Stimulated activated naive B cell treated with anti-CD40 and anti-IgM and Interleukin-4, amounts not matched to agents 10 μg/mL and 1 μg/mL and 100 μg/mL, for 72 hours (primary cell): ENCODE measurements at regions not wholly inside any gene's neighbourhood (a gene's known extent, or its start where the extent isn't known, plus 50 kb on each side); places are given as distances from the start of the nearest gene placed in this dataset.

Experiments
- ATAC-seq, 2 donors: fragments of 150-1000 bp; cut with Tn5 transposase; replicated peaks; 2 replicates each; pipeline ENCODE4 v1.10.0; 2021; ENCODE audit warnings: moderate library complexity in 1 of 2
- DNase-seq: peaks from one replicate; pipeline ENCODE4 v3.0.0; 2021
- H3K27ac Mint-ChIP-seq: one replicate; pipeline ENCODE4 v1.8.0; 2022; ENCODE audit warnings: mild to moderate bottlenecking, mixed read lengths
- H3K27me3 Mint-ChIP-seq, 2 donors: one replicate each; pipeline ENCODE4 v1.8.0; 2022; ENCODE audit warnings: mixed read lengths in 2 of 2
- H3K36me3 Mint-ChIP-seq, 2 donors: one replicate each; pipeline ENCODE4 v1.8.0; 2022; ENCODE audit warnings: mixed read lengths in 2 of 2, mild to moderate bottlenecking in 1 of 2
- H3K4me1 Mint-ChIP-seq, 2 donors: one replicate each; pipeline ENCODE4 v1.8.0; 2022; ENCODE audit warnings: mixed read lengths in 2 of 2, mild to moderate bottlenecking in 1 of 2
- H3K4me3 Mint-ChIP-seq, 2 donors: one replicate each; pipeline ENCODE4 v1.8.0; 2022; ENCODE audit warnings: mild to moderate bottlenecking in 2 of 2, mixed read lengths in 2 of 2, moderate library complexity in 1 of 2
- H3K9me3 Mint-ChIP-seq, 2 donors: one replicate each; pipeline ENCODE4 v1.8.0; 2022; ENCODE audit warnings: mixed read lengths in 2 of 2, mild to moderate bottlenecking in 1 of 2

DNA sequence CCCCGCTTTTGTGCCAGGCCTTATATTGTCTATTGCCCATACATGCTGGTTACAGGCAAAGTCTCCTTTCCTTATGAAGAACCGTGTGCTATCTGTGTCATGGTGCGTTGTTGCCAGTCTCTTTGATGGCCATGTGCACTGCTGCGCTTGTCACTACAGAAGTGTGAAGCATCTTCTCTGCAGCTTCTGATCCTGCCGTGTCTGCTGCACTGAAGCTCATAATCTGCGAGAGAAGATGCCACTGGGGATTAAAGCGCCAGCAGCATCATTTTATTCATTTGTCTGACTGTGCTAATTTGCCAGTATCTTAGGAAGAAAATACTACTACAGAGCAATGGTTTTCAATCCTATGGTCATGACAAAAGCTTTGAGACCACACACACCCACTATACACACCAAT lies 330.1 kb downstream of the FAT3 start:
- Mint-ChIP-seq H3K36me3 (no peaks in the 10 kb centered on the region), H3K9me3 (no peaks in the 10 kb centered on the region), H3K4me1 (no peaks in the 10 kb centered on the region), H3K27me3 (no peaks in the 10 kb centered on the region), H3K27ac (no peak overlapping the region), H3K4me3 (no peak overlapping the region)
- DNase-seq: no peak
- ATAC-seq: no peak

DNA sequence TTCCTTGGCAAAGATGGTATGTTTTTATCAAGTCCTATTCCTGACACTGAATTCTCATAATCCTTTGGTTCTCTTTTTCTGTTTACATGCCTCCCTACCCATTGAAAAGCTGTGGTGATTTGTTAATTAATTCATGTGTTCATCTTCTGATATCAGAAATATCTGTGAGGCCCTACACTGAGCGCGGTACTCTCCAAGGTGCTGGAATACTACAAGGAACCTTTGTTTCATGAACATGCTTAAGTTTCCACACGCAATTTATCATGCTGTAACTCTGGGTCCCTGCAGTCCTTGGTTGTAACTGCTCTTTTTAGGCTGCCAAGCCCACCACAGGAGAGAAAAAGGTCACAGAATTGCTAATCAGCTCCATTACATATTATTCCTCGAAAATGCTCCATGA lies 331.8 kb downstream of the FAT3 start:
- no peaks in the 10 kb centered on the region for H3K27me3 Mint-ChIP-seq
- no peak overlapping the region for H3K4me3 Mint-ChIP-seq
- no peaks in the 10 kb centered on the region for H3K9me3 Mint-ChIP-seq
- no peak overlapping the region for H3K27ac Mint-ChIP-seq
- DNase-seq (no peak), ATAC-seq (no peak)
- no peaks in the 10 kb centered on the region for H3K36me3 Mint-ChIP-seq
- H3K4me1 Mint-ChIP-seq: no peaks in the 10 kb centered on the region

GRCh38 chr11:92557879-92558278 lies 333.3 kb downstream of the FAT3 start:
- no peaks in the 10 kb centered on the region for H3K4me1 Mint-ChIP-seq
- H3K4me3 Mint-ChIP-seq: no peak overlapping the region
- H3K27ac Mint-ChIP-seq: no peak overlapping the region
- no peak for ATAC-seq
- no peaks in the 10 kb centered on the region for H3K9me3 Mint-ChIP-seq
- no peaks in the 10 kb centered on the region for H3K27me3 Mint-ChIP-seq
- DNase-seq: no peak
- no peaks in the 10 kb centered on the region for H3K36me3 Mint-ChIP-seq

- Mint-ChIP-seq H3K4me3 (no peak overlapping the region), H3K4me1 (no peaks in the 10 kb centered on the region), H3K9me3 (no peaks in the 10 kb centered on the region), H3K36me3 (no peaks in the 10 kb centered on the region), H3K27ac (no peak overlapping the region), H3K27me3 (no peaks in the 10 kb centered on the region)
- ATAC-seq: no peak
- no peak for DNase-seq
Observed at GRCh38 chr11:92558323-92558722, 333.7 kb downstream of the FAT3 start.

- H3K4me3 Mint-ChIP-seq: no peak overlapping the region
- ATAC-seq (no peak), DNase-seq (no peak)
- H3K36me3 Mint-ChIP-seq: no peaks in the 10 kb centered on the region
- H3K27me3 Mint-ChIP-seq: no peaks in the 10 kb centered on the region
- H3K9me3 Mint-ChIP-seq: no peaks in the 10 kb centered on the region
- no peak overlapping the region for H3K27ac Mint-ChIP-seq
- H3K4me1 Mint-ChIP-seq: no peaks in the 10 kb centered on the region
Observed at GRCh38 chr11:92569726-92570125, 345.1 kb downstream of the FAT3 start.

GRCh38 chr11:92572559-92572958 lies 347.9 kb downstream of the FAT3 start:
- H3K27ac Mint-ChIP-seq: no peak overlapping the region
- no peak overlapping the region for H3K4me3 Mint-ChIP-seq
- no peaks in the 10 kb centered on the region for H3K9me3 Mint-ChIP-seq
- H3K27me3 Mint-ChIP-seq: no peaks in the 10 kb centered on the region
- no peak for ATAC-seq
- H3K4me1 Mint-ChIP-seq: no peaks in the 10 kb centered on the region
- H3K36me3 Mint-ChIP-seq: no peaks in the 10 kb centered on the region
- DNase-seq: no peak

- Mint-ChIP-seq H3K4me3 (no peak overlapping the region), H3K36me3 (no peaks in the 10 kb centered on the region), H3K9me3 (no peaks in the 10 kb centered on the region), H3K27me3 (no peaks in the 10 kb centered on the region), H3K27ac (no peak overlapping the region), H3K4me1 (no peaks in the 10 kb centered on the region)
- DNase-seq: no peak
- no peak for ATAC-seq
Observed at GRCh38 chr11:92576315-92576714, 351.7 kb downstream of the FAT3 start.

DNA sequence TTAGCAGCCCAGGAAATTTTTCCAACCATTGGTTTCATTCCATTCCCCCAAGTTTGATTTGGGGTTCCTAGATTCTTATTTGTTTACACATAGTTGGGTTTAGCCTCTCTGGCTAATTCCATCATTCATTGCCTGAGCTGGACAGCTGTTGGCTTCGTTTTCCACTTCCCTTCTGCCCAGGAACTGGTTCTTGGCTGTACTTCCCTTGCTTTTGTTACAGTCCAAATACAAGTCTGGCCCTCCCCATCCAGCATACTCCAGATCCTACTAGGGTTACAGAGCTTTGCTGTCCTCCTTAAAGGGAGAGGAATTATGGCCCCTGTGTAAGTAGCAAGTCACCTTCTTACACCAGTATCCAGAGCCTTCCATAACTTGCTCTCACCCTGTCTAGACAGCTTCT lies 356.3 kb downstream of the FAT3 start:
- DNase-seq: no peak
- H3K36me3 Mint-ChIP-seq: no peaks in the 10 kb centered on the region
- no peaks in the 10 kb centered on the region for H3K9me3 Mint-ChIP-seq
- H3K27ac Mint-ChIP-seq: no peak overlapping the region
- no peak overlapping the region for H3K4me3 Mint-ChIP-seq
- no peak for ATAC-seq
- no peaks in the 10 kb centered on the region for H3K4me1 Mint-ChIP-seq
- H3K27me3 Mint-ChIP-seq: no peaks in the 10 kb centered on the region

DNA sequence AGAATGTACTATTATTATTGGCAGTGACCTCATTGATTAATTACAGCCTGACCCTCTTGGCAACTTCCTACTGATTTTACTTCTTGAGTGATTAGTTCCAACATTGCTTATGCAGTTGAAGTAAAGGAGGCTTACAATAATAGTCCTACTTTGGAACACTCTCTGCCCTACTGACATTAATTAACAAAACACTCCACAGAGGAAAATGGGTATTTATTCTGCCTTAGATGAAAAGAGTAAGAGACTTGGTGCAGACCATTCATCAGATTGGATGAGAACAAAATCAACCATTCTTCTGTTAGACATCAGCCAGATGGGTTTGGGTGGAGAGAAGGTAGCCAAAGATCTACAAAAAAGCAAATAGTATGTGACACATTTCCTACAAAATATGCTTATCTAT lies 363.8 kb downstream of the FAT3 start:
- H3K4me3 Mint-ChIP-seq: no peak overlapping the region
- H3K27ac Mint-ChIP-seq: no peak overlapping the region
- H3K27me3 Mint-ChIP-seq: no peaks in the 10 kb centered on the region
- ATAC-seq (no peak), DNase-seq (no peak)
- no peaks in the 10 kb centered on the region for H3K36me3 Mint-ChIP-seq
- H3K9me3 Mint-ChIP-seq: no peaks in the 10 kb centered on the region
- H3K4me1 Mint-ChIP-seq: no peaks in the 10 kb centered on the region

GRCh38 chr11:92589512-92589911 lies 364.9 kb downstream of the FAT3 start:
- ATAC-seq (no peak), DNase-seq (no peak)
- H3K4me3 Mint-ChIP-seq: no peak overlapping the region
- H3K9me3 Mint-ChIP-seq: no peaks in the 10 kb centered on the region
- no peaks in the 10 kb centered on the region for H3K27me3 Mint-ChIP-seq
- no peaks in the 10 kb centered on the region for H3K4me1 Mint-ChIP-seq
- H3K36me3 Mint-ChIP-seq: no peaks in the 10 kb centered on the region
- H3K27ac Mint-ChIP-seq: no peak overlapping the region

DNA sequence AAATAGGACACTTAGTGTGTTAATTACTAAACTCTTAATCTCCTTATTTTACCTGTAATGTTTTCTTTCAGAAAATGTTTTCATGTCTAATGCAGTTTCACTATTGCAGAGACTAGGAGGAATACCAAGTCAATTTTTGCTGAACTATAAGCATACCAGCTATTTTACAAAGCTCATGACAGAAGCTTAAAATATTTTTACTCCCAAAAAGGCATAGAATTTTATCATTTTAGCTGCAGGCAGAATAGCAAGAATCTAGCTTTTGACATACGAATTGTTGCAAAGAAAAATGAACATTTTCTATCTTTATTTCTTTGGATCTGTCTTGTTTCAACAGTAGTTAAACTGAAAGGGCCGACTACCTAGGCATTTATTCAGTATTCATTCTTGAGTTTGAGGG lies 366.9 kb downstream of the FAT3 start:
- no peak for DNase-seq
- Mint-ChIP-seq H3K27ac (no peak overlapping the region), H3K27me3 (no peaks in the 10 kb centered on the region), H3K4me1 (no peaks in the 10 kb centered on the region), H3K4me3 (no peak overlapping the region), H3K36me3 (no peaks in the 10 kb centered on the region), H3K9me3 (no peaks in the 10 kb centered on the region)
- ATAC-seq: no peak

DNA sequence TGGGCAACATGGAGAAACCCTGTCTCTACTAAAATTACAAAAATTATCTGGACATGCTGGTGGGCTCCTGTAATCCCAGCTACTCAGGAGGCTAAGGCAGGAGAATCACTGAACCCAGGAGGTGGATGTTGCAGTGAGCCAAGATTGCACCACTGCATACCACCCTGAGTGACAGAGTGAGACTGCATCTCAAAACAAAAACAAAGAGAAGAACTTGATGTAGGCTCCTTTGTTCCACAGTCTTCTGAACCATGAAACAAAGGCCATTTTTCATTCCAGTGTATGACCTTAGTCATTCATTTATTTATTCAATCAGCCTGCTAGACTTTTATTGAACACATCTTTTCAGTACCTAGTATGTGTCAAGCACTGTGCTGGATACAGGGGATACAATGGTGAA lies 369.6 kb downstream of the FAT3 start:
- no peak for DNase-seq

GRCh38 chr11:92595052-92595451 lies 370.4 kb downstream of the FAT3 start:
- DNase-seq: no peak

More for the DNA sequence above, 369.6 kb downstream of the FAT3 start:
- ATAC-seq: no peak
- Mint-ChIP-seq H3K4me3 (no peak overlapping the region), H3K9me3 (peaks cover 0 to 1% of the 10 kb centered on the region in 2 donors), H3K4me1 (no peaks in the 10 kb centered on the region), H3K27me3 (no peaks in the 10 kb centered on the region), H3K36me3 (no peaks in the 10 kb centered on the region), H3K27ac (no peak overlapping the region)

GRCh38 chr11:92596596-92597317 lies 372.1 kb downstream of the FAT3 start:
- H3K36me3 Mint-ChIP-seq: no peaks in the 10 kb centered on the region
- no peaks in the 10 kb centered on the region for H3K27me3 Mint-ChIP-seq
- no peak for ATAC-seq
- no peak for DNase-seq
- H3K9me3 Mint-ChIP-seq: peaks cover 0 to 1% of the 10 kb centered on the region in 2 donors
- no peak overlapping the region for H3K27ac Mint-ChIP-seq
- no peaks in the 10 kb centered on the region for H3K4me1 Mint-ChIP-seq
- no peak overlapping the region for H3K4me3 Mint-ChIP-seq

More at GRCh38 chr11:92595052-92595451, 370.4 kb downstream of the FAT3 start:
- Mint-ChIP-seq H3K27ac (no peak overlapping the region), H3K4me1 (no peaks in the 10 kb centered on the region), H3K4me3 (no peak overlapping the region), H3K9me3 (peaks cover 0 to 1% of the 10 kb centered on the region in 2 donors), H3K27me3 (no peaks in the 10 kb centered on the region), H3K36me3 (no peaks in the 10 kb centered on the region)
- ATAC-seq: no peak

GRCh38 chr11:92601048-92601447 lies 368.4 kb upstream of the MTNR1B start:
- Mint-ChIP-seq H3K9me3 (peaks cover 0 to 1% of the 10 kb centered on the region in 2 donors), H3K36me3 (no peaks in the 10 kb centered on the region), H3K27ac (no peak overlapping the region), H3K4me3 (no peak overlapping the region), H3K4me1 (no peaks in the 10 kb centered on the region), H3K27me3 (no peaks in the 10 kb centered on the region)
- DNase-seq (no peak), ATAC-seq (no peak)

DNA sequence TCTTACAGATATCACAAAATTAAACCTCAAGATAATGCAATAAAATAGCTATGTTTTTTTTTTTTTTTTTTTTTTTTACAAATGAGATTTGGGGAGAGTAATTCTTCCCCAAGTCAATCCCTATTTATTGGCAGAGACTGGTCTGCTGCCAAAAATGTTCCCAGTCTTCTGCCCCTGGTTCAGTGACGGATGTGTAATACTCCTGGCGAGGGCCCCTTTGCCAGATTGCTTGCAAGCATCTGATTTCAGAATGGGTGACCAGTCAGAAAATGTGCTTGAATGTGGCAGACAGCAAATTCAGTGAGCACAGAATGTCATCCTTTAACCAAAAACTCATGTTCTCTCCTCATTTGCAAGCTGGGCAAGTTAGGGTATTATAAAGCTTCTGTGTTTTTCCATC lies 363.8 kb upstream of the MTNR1B start:
- Mint-ChIP-seq H3K9me3 (no peaks in the 10 kb centered on the region), H3K36me3 (no peaks in the 10 kb centered on the region), H3K4me1 (no peaks in the 10 kb centered on the region), H3K27ac (no peak overlapping the region), H3K4me3 (no peak overlapping the region), H3K27me3 (no peaks in the 10 kb centered on the region)
- no peak for ATAC-seq
- DNase-seq: no peak
